ENCODE measurements at regions not wholly inside any gene's neighbourhood (a gene's known extent, or its start where the extent isn't known, plus 50 kb on each side); places are given as distances from the start of the nearest gene placed in this dataset.

DNA sequence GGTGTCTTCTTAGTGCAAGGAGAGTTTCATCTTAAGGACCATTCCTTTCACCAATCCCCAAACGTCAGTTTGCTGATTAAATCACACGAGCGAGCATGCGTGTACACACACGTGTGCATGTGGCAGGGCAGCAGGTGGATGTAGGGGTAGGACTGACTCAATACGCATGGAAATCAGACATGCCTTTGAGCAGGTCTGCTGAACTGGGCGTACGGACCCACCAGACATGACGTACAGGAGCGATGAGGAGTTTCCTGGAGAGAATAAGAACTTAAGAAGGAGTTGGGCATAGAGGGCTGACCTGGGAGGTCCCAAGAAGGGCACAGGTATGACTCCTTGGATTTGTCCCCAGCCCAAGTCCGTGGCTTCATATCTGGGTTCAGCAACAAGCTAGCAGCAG is 170.0 kb downstream of the FGF18 start:
- H4K91ac ChIP-seq (ENCODE audit: low read depth, low read length) = no peak overlapping the region
- no peak overlapping the region for H3K4me2 ChIP-seq (ENCODE audit: low read length)
- no peak overlapping the region for H3K14ac ChIP-seq (ENCODE audit: low read length)
- H3K9ac ChIP-seq (ENCODE audit: low read length) = no peak overlapping the region
- WGBS (ENCODE audit: extremely low coverage, insufficient coverage, insufficient read length) = no CpG with 5 or more reads among the region's 11 CpGs
- H4K12ac ChIP-seq (ENCODE audit: low read depth, low read length) = no peak overlapping the region
- no peak overlapping the region for H2BK120ac ChIP-seq (ENCODE audit: insufficient read depth, low read length, poor library complexity)
- peaks cover 1% of the 10 kb centered on the region for H3K9me3 ChIP-seq (ENCODE audit: insufficient read depth, low read depth, low read length)
- no peak overlapping the region for H3K18ac ChIP-seq (ENCODE audit: low read length)
- no peaks in the 10 kb centered on the region for H3K27me3 ChIP-seq (ENCODE audit: insufficient read depth, low read length)
- H3K23ac ChIP-seq (ENCODE audit: low read length) = no peak overlapping the region
- H3K4me3 ChIP-seq (ENCODE audit: low read depth, low read length) = no peak overlapping the region
- H2BK5ac ChIP-seq (ENCODE audit: low read depth, low read length, poor library complexity) = no peak overlapping the region
- no peaks in the 10 kb centered on the region for H3K79me1 ChIP-seq (ENCODE audit: low read length)
- no peak overlapping the region for H2AK5ac ChIP-seq (ENCODE audit: low read length)
- H3K4ac ChIP-seq (ENCODE audit: low read depth, low read length) = no peak overlapping the region
- H3K4me1 ChIP-seq (ENCODE audit: control insufficient read depth in 1 of 2, insufficient read depth in 2 of 2, low read length in 2 of 2) = no peaks in the 10 kb centered on the region
- no peak overlapping the region for H2BK12ac ChIP-seq (ENCODE audit: low read length)
- no peak overlapping the region for H2AFZ ChIP-seq (ENCODE audit: insufficient read depth, low read length, poor library complexity)
- no peaks in the 10 kb centered on the region for H3K36me3 ChIP-seq (ENCODE audit: control insufficient read depth in 1 of 2, insufficient read depth in 2 of 2, low read length in 2 of 2)
- H3K27ac ChIP-seq (ENCODE audit: low read depth, low read length) = no peak overlapping the region
- H4K8ac ChIP-seq (ENCODE audit: low read depth, low read length) = no peak overlapping the region
- H3K79me2 ChIP-seq (ENCODE audit: control insufficient read depth, insufficient read depth, low read length, poor library complexity) = no peaks in the 10 kb centered on the region
- DNase-seq = no peak

DNA sequence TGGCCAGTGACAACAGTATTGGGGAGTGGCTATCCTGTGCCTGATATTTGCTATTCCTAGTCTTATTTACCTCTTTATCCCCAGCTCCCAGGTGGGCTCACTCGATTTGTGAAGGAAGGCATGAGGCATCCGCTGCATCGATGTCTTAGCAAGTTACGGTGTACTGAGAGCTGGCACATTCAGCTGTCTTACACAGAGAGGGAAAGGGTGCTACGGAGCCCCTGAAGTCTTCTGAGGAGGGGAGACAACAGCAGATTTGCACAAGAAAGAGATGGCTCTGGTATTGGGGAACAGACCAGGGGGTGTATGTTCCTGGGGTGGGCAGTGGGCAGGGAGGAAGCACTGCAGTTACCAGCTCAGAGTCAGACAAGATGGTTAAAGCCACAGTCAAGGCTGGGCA is 172.6 kb downstream of the FGF18 start:
- Histone ChIP-seq H2BK120ac (ENCODE audit: insufficient read depth, low read length, poor library complexity) (no peak overlapping the region), H4K12ac (ENCODE audit: low read depth, low read length) (no peak overlapping the region), H3K18ac (ENCODE audit: low read length) (no peak overlapping the region), H3K4me2 (ENCODE audit: low read length) (no peak overlapping the region), H2BK5ac (ENCODE audit: low read depth, low read length, poor library complexity) (no peak overlapping the region), H3K23ac (ENCODE audit: low read length) (no peak overlapping the region), H4K8ac (ENCODE audit: low read depth, low read length) (no peak overlapping the region), H3K27ac (ENCODE audit: low read depth, low read length) (no peak overlapping the region), H3K27me3 (ENCODE audit: insufficient read depth, low read length) (no peaks in the 10 kb centered on the region), H2AFZ (ENCODE audit: insufficient read depth, low read length, poor library complexity) (no peak overlapping the region), H3K9ac (ENCODE audit: low read length) (no peak overlapping the region), H2BK12ac (ENCODE audit: low read length) (no peak overlapping the region), H3K4me1 (ENCODE audit: control insufficient read depth in 1 of 2, insufficient read depth in 2 of 2, low read length in 2 of 2) (peaks cover 3 to 6% of the 10 kb centered on the region in 2 experiments), H2AK5ac (ENCODE audit: low read length) (no peak overlapping the region), H3K14ac (ENCODE audit: low read length) (no peak overlapping the region), H3K79me2 (ENCODE audit: control insufficient read depth, insufficient read depth, low read length, poor library complexity) (no peaks in the 10 kb centered on the region), H3K36me3 (ENCODE audit: control insufficient read depth in 1 of 2, insufficient read depth in 2 of 2, low read length in 2 of 2) (no peaks in the 10 kb centered on the region), H3K4ac (ENCODE audit: low read depth, low read length) (no peak overlapping the region), H4K91ac (ENCODE audit: low read depth, low read length) (no peak overlapping the region), H3K4me3 (ENCODE audit: low read depth, low read length) (no peak overlapping the region), H3K79me1 (ENCODE audit: low read length) (no peaks in the 10 kb centered on the region), H3K9me3 (ENCODE audit: insufficient read depth, low read depth, low read length) (peaks cover 1% of the 10 kb centered on the region)
- WGBS (ENCODE audit: extremely low coverage, insufficient coverage, insufficient read length) = no CpG with 5 or more reads among the region's 5 CpGs
- DNase-seq = no peak

- no peaks in the 10 kb centered on the region for H3K79me2 ChIP-seq (ENCODE audit: control insufficient read depth, insufficient read depth, low read length, poor library complexity)
- H3K36me3 ChIP-seq (ENCODE audit: control insufficient read depth in 1 of 2, insufficient read depth in 2 of 2, low read length in 2 of 2) = no peaks in the 10 kb centered on the region
- H3K4ac ChIP-seq (ENCODE audit: low read depth, low read length) = no peak overlapping the region
- H3K23ac ChIP-seq (ENCODE audit: low read length) = no peak overlapping the region
- no peak for DNase-seq
- no peak overlapping the region for H2AK5ac ChIP-seq (ENCODE audit: low read length)
- no peak overlapping the region for H2BK120ac ChIP-seq (ENCODE audit: insufficient read depth, low read length, poor library complexity)
- H3K9ac ChIP-seq (ENCODE audit: low read length) = no peak overlapping the region
- no peak overlapping the region for H3K14ac ChIP-seq (ENCODE audit: low read length)
- no peak overlapping the region for H3K27ac ChIP-seq (ENCODE audit: low read depth, low read length)
- no peak overlapping the region for H2BK5ac ChIP-seq (ENCODE audit: low read depth, low read length, poor library complexity)
- no CpG with 5 or more reads among the region's 3 CpGs for WGBS (ENCODE audit: extremely low coverage, insufficient coverage, insufficient read length)
- H4K8ac ChIP-seq (ENCODE audit: low read depth, low read length) = no peak overlapping the region
- H3K18ac ChIP-seq (ENCODE audit: low read length) = no peak overlapping the region
- H2BK12ac ChIP-seq (ENCODE audit: low read length) = no peak overlapping the region
- no peak overlapping the region for H4K12ac ChIP-seq (ENCODE audit: low read depth, low read length)
- peaks cover 3 to 6% of the 10 kb centered on the region in 2 experiments for H3K4me1 ChIP-seq (ENCODE audit: control insufficient read depth in 1 of 2, insufficient read depth in 2 of 2, low read length in 2 of 2)
- H4K91ac ChIP-seq (ENCODE audit: low read depth, low read length) = no peak overlapping the region
- H3K79me1 ChIP-seq (ENCODE audit: low read length) = no peaks in the 10 kb centered on the region
- H3K9me3 ChIP-seq (ENCODE audit: insufficient read depth, low read depth, low read length) = peaks cover 1% of the 10 kb centered on the region
- no peak overlapping the region for H2AFZ ChIP-seq (ENCODE audit: insufficient read depth, low read length, poor library complexity)
- H3K4me3 ChIP-seq (ENCODE audit: low read depth, low read length) = no peak overlapping the region
- H3K27me3 ChIP-seq (ENCODE audit: insufficient read depth, low read length) = no peaks in the 10 kb centered on the region
- no peak overlapping the region for H3K4me2 ChIP-seq (ENCODE audit: low read length)
These were observed 173.3 kb downstream of the FGF18 start for GRCh38 chr5:171592736-171593135.

- no CpG with 5 or more reads among the region's 7 CpGs for WGBS (ENCODE audit: extremely low coverage, insufficient coverage, insufficient read length)
- no peak overlapping the region for H3K23ac ChIP-seq (ENCODE audit: low read length)
These were observed 174.0 kb downstream of the FGF18 start for GRCh38 chr5:171593401-171593800.

More at GRCh38 chr5:171593401-171593800, 174.0 kb downstream of the FGF18 start:
- no peak overlapping the region for H3K9ac ChIP-seq (ENCODE audit: low read length)
- H3K27me3 ChIP-seq (ENCODE audit: insufficient read depth, low read length) = no peaks in the 10 kb centered on the region
- peaks cover 1% of the 10 kb centered on the region for H3K9me3 ChIP-seq (ENCODE audit: insufficient read depth, low read depth, low read length)
- H3K14ac ChIP-seq (ENCODE audit: low read length) = no peak overlapping the region
- no peak overlapping the region for H4K8ac ChIP-seq (ENCODE audit: low read depth, low read length)
- no peaks in the 10 kb centered on the region for H3K79me1 ChIP-seq (ENCODE audit: low read length)
- DNase-seq = no peak
- no peak overlapping the region for H2AFZ ChIP-seq (ENCODE audit: insufficient read depth, low read length, poor library complexity)
- no peak overlapping the region for H3K27ac ChIP-seq (ENCODE audit: low read depth, low read length)
- H2BK120ac ChIP-seq (ENCODE audit: insufficient read depth, low read length, poor library complexity) = no peak overlapping the region
- no peak overlapping the region for H4K91ac ChIP-seq (ENCODE audit: low read depth, low read length)
- no peak overlapping the region for H3K4ac ChIP-seq (ENCODE audit: low read depth, low read length)
- H3K4me2 ChIP-seq (ENCODE audit: low read length) = no peak overlapping the region
- no peaks in the 10 kb centered on the region for H3K36me3 ChIP-seq (ENCODE audit: control insufficient read depth in 1 of 2, insufficient read depth in 2 of 2, low read length in 2 of 2)
- no peaks in the 10 kb centered on the region for H3K79me2 ChIP-seq (ENCODE audit: control insufficient read depth, insufficient read depth, low read length, poor library complexity)
- no peak overlapping the region for H2BK12ac ChIP-seq (ENCODE audit: low read length)
- peaks cover 3 to 6% of the 10 kb centered on the region in 2 experiments for H3K4me1 ChIP-seq (ENCODE audit: control insufficient read depth in 1 of 2, insufficient read depth in 2 of 2, low read length in 2 of 2)
- no peak overlapping the region for H3K4me3 ChIP-seq (ENCODE audit: low read depth, low read length)
- H2BK5ac ChIP-seq (ENCODE audit: low read depth, low read length, poor library complexity) = no peak overlapping the region
- no peak overlapping the region for H4K12ac ChIP-seq (ENCODE audit: low read depth, low read length)
- H3K18ac ChIP-seq (ENCODE audit: low read length) = no peak overlapping the region
- H2AK5ac ChIP-seq (ENCODE audit: low read length) = no peak overlapping the region
